Thyroid gland (tissue), 4 donors: ENCODE measurements at regions not wholly inside any gene's neighbourhood (a gene's known extent, or its start where the extent isn't known, plus 50 kb on each side); places are given as distances from the start of the nearest gene placed in this dataset.

Source experiments
- DNase-seq, 2 donors: peaks; one replicate each; pipeline ENCODE4 v3.0.0-alpha.2; 2019
- H3K27ac ChIP-seq, 3 donors: fragments of 200-600 bp; sonication (generic); 1 replicate in 2 of 3; 2 replicates in 1 of 3; pipeline ENCODE4 v1.5.1; 2016 to 2019; ENCODE audit warnings: mild to moderate bottlenecking in 1 of 3, moderate library complexity in 1 of 3
- H3K27me3 ChIP-seq: fragments of 200-600 bp; sonication (generic); one replicate; pipeline ENCODE4 v1.5.1; 2019
- H3K36me3 ChIP-seq, 2 donors: fragments of 200-600 bp; sonication (generic); one replicate each; pipeline ENCODE4 v1.5.1; 2016 to 2019
- H3K4me1 ChIP-seq, 2 donors: fragments of 200-600 bp; sonication (generic); one replicate each; pipeline ENCODE4 v1.5.1; 2017 to 2019
- H3K4me3 ChIP-seq, 3 donors: fragments of 200-600 bp; sonication (generic); replicated peaks in 1 of 3; 1 replicate in 2 of 3; 2 replicates in 1 of 3; pipeline ENCODE4 v1.5.1; 2016; ENCODE audit warnings: mild to moderate bottlenecking in 1 of 3
- H3K9me3 ChIP-seq: fragments of 200-600 bp; sonication (generic); one replicate; pipeline ENCODE4 v1.5.1; 2017
- POLR2A ChIP-seq, 2 donors: fragments of 450-650 bp; IDR thresholded peaks; one replicate each; pipeline ENCODE4 v1.6.1; 2017; ENCODE audit warnings: antibody characterized with exemption in 2 of 2, mild to moderate bottlenecking in 2 of 2, moderate library complexity in 1 of 2
- WGBS, 2 donors: methylation state at CpG; one replicate each; pipeline ENCODE4 v1.1.5; 2017; 5-methylcytosine and 5-hydroxymethylcytosine counted together
- intact Hi-C: fragments of 100-400 bp; cut with DNase I; formaldehyde crosslinking; loops from one replicate; pipeline ENCODE4 v1.15.1; 2023
- TF ChIP-seq, protein P1 (sequence below), 6 experiments: fragments of 200-600 bp in 3 of 6; fragments of 450-650 bp in 3 of 6; sonication (generic) in 3 of 6; IDR thresholded peaks; one replicate each; pipeline ENCODE4 v1.5.1; 2016 to 2019; ENCODE audit warnings: antibody characterized with exemption in 6 of 6, mild to moderate bottlenecking in 2 of 6, inconsistent platforms in 1 of 6, moderate library complexity in 1 of 6

DNA sequence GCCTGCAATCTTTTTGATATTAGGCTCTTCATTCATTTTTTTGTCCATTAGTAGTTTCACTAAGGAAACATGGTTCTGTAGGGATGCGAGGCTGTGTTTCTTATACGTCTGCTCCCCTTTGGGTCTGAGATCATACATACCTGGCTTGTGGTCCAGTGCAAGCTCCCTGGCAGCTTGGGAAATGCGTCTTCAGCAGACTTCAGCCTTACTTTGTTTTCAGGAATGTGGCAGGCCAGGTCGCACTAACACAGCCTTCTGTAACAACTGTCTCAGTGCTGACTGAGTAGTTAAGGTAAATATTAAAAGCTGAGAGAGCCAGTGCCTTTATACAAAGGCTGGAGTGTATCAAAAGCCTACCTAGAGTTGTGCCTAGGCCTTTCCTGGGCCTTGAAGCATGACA is 970.5 kb upstream of the EEF2KMT start:
- Histone ChIP-seq H3K4me1 (no peaks in the 10 kb centered on the region), H3K9me3 (no peaks in the 10 kb centered on the region), H3K27me3 (no peaks in the 10 kb centered on the region), H3K27ac (no peak overlapping the region), H3K36me3 (no peaks in the 10 kb centered on the region), H3K4me3 (no peak overlapping the region)
- intact Hi-C loops = no loop called here
- TF ChIP-seq, protein P1, sequence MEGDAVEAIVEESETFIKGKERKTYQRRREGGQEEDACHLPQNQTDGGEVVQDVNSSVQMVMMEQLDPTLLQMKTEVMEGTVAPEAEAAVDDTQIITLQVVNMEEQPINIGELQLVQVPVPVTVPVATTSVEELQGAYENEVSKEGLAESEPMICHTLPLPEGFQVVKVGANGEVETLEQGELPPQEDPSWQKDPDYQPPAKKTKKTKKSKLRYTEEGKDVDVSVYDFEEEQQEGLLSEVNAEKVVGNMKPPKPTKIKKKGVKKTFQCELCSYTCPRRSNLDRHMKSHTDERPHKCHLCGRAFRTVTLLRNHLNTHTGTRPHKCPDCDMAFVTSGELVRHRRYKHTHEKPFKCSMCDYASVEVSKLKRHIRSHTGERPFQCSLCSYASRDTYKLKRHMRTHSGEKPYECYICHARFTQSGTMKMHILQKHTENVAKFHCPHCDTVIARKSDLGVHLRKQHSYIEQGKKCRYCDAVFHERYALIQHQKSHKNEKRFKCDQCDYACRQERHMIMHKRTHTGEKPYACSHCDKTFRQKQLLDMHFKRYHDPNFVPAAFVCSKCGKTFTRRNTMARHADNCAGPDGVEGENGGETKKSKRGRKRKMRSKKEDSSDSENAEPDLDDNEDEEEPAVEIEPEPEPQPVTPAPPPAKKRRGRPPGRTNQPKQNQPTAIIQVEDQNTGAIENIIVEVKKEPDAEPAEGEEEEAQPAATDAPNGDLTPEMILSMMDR (IDR thresholded peaks at IDR 0.05) = no peak
- WGBS, 2 donors = 58 to 59% methylated on average over 4 of the region's 4 CpGs
- no peak for DNase-seq

DNA sequence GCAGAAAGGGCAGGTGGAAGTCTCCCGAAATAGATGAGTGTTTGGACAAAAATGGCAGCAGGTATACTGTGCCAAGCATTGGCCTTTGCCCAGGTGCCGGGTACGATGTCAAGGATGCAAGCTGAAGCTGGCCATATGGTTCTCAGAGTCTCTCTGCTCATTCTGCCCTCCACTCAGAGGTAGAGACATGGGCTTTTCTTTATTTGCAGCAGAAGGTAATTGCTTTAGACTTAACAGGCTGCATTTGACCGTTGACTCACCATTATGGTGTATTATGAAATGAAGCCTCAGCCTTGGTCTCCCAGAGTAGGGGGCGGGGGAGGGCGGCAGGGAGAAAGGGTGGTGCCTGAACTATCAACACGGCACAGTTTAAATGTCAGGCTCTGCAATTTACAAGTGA is 969.1 kb upstream of the EEF2KMT start:
- intact Hi-C loops = no loop called here
- no peaks in the 10 kb centered on the region for H3K27me3 ChIP-seq

DNA sequence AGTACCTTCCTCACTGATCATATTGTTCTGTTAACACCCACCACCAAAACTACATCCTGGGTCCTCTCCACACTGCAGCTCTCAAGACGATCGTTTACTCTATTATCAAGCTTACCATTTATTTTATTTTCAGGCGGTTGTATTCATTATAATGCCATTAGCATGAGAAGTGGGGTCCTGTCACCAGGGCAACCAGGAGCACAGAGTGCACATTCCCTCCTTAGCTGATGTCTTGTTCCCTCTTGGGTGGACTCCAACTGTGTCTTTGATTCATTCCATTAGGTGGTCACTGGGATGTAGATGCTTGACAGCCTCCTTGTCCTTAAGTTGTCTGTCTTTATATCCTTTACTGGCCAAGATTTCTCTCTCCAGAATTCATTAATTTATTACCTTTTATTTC is 965.9 kb upstream of the EEF2KMT start:
- DNase-seq = no peak
- 74% methylated on average over 3 of the region's 3 CpGs for WGBS, 2 donors
- no peak overlapping the region for H3K4me3 ChIP-seq
- H3K27ac ChIP-seq = no peak overlapping the region
- H3K36me3 ChIP-seq = no peaks in the 10 kb centered on the region
- intact Hi-C loops = no loop called here
- no peak for TF ChIP-seq POLR2A (IDR thresholded peaks at IDR 0.05)
- TF ChIP-seq, protein P1 (IDR thresholded peaks at IDR 0.05) = no peak
- no peaks in the 10 kb centered on the region for H3K9me3 ChIP-seq
- H3K4me1 ChIP-seq = no peaks in the 10 kb centered on the region
- no peaks in the 10 kb centered on the region for H3K27me3 ChIP-seq

More for the DNA sequence above, 969.1 kb upstream of the EEF2KMT start:
- DNase-seq = no peak
- H3K4me1 ChIP-seq = no peaks in the 10 kb centered on the region
- TF ChIP-seq, protein P1 (IDR thresholded peaks at IDR 0.05) = no peak
- TF ChIP-seq POLR2A (IDR thresholded peaks at IDR 0.05) = no peak
- H3K4me3 ChIP-seq = no peak overlapping the region
- H3K27ac ChIP-seq = no peak overlapping the region
- H3K9me3 ChIP-seq = no peaks in the 10 kb centered on the region
- no peaks in the 10 kb centered on the region for H3K36me3 ChIP-seq
- WGBS, 2 donors = 76 to 85% methylated on average over 7 of the region's 7 CpGs

DNA sequence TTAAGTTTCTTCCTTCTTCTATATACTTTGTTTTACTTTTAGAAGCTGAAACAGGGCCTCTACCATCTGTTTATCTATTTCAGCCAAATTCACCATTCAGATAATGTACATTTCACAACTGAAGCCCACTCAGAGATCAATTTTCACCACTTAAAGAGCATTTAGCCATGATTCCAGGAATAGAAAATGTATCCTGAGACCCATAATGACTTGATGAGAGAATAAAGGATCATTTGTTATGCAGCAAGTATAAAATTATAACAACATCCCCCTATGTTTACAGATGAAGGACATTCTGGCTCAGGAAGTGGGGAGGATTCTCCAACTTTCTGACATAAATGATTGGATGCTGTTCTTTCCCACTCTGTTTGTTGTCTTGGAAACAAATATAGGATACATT is 962.1 kb upstream of the EEF2KMT start:
- Histone ChIP-seq H3K9me3 (no peaks in the 10 kb centered on the region), H3K27ac (no peak overlapping the region), H3K4me3 (no peak overlapping the region), H3K36me3 (no peaks in the 10 kb centered on the region), H3K4me1 (no peaks in the 10 kb centered on the region), H3K27me3 (no peaks in the 10 kb centered on the region)
- no peak for TF ChIP-seq POLR2A (IDR thresholded peaks at IDR 0.05)
- TF ChIP-seq, protein P1 (IDR thresholded peaks at IDR 0.05) = no peak
- no peak for DNase-seq
- intact Hi-C loops = no loop called here

DNA sequence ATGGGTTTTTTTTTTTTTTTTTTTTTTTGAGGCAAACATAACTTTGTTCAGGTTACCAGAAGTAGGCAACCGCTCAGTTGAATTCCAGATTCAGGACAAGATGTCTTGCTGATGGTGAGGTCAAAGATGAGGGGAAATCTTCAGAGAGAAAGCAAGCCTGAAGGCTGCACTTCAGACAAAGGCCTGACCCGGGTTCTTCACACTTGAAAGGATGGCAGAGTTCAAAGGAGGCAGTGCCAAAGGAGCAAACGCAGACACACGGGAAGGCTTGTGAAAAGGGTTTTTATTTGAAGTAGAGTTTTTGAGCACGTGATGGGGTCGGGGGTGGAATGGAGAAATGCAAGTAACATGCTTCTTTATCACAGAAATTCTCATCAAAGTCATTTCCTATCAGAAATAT is 960.2 kb upstream of the EEF2KMT start:
- TF ChIP-seq, protein P1 (IDR thresholded peaks at IDR 0.05) = no peak
- no peak for TF ChIP-seq POLR2A (IDR thresholded peaks at IDR 0.05)
- 26 to 33% methylated on average over 6 of the region's 6 CpGs for WGBS, 2 donors

More for the DNA sequence above, 960.2 kb upstream of the EEF2KMT start:
- H3K27ac ChIP-seq = no peak overlapping the region
- H3K4me3 ChIP-seq = no peak overlapping the region
- no peaks in the 10 kb centered on the region for H3K27me3 ChIP-seq
- intact Hi-C loops = no loop called here
- no peak for DNase-seq
- no peaks in the 10 kb centered on the region for H3K9me3 ChIP-seq
- H3K4me1 ChIP-seq = no peaks in the 10 kb centered on the region
- no peaks in the 10 kb centered on the region for H3K36me3 ChIP-seq
